ENCODE measurements at regions not wholly inside any gene's neighbourhood (a gene's known extent, or its start where the extent isn't known, plus 50 kb on each side); places are given as distances from the start of the nearest gene placed in this dataset.

GRCh38 chr2:120433816-120434290, 87.9 kb downstream of the INHBB start:
- TF ChIP-seq FOXP2 (optimal IDR thresholded peaks at IDR 0.05; ENCODE audit: borderline replicate concordance, extremely low read depth, extremely low read length, insufficient read depth) (no peak), POLR2AphosphoS5 (IDR thresholded peaks at IDR 0.05; ENCODE audit: low read depth, low read length) (no peak)

GRCh38 chr2:120434492-120435308, 88.8 kb downstream of the INHBB start:
- TF ChIP-seq SIN3A (IDR thresholded peaks at IDR 0.05; ENCODE audit: borderline replicate concordance, insufficient read depth, low read length) (no peak), TAF1 (IDR thresholded peaks at IDR 0.05; ENCODE audit: borderline replicate concordance, insufficient read depth, low read length) (no peak), POLR2AphosphoS5 (IDR thresholded peaks at IDR 0.05; ENCODE audit: low read depth, low read length) (no peak), REST (IDR thresholded peaks at IDR 0.05; ENCODE audit: insufficient read depth in 1 of 2, low read depth in 2 of 2, low read length in 2 of 2) (no peak), FOXP2 (optimal IDR thresholded peaks at IDR 0.05; ENCODE audit: borderline replicate concordance, extremely low read depth, extremely low read length, insufficient read depth) (no peak)

GRCh38 chr2:120435671-120436459, 89.9 kb downstream of the INHBB start:
- TF ChIP-seq SIN3A (IDR thresholded peaks at IDR 0.05; ENCODE audit: borderline replicate concordance, insufficient read depth, low read length) (no peak), TAF1 (IDR thresholded peaks at IDR 0.05; ENCODE audit: borderline replicate concordance, insufficient read depth, low read length) (no peak), POLR2AphosphoS5 (IDR thresholded peaks at IDR 0.05; ENCODE audit: low read depth, low read length) (no peak), REST (IDR thresholded peaks at IDR 0.05; ENCODE audit: insufficient read depth in 1 of 2, low read depth in 2 of 2, low read length in 2 of 2) (no peak), FOXP2 (optimal IDR thresholded peaks at IDR 0.05; ENCODE audit: borderline replicate concordance, extremely low read depth, extremely low read length, insufficient read depth) (no peak)

- TF ChIP-seq FOXP2 (optimal IDR thresholded peaks at IDR 0.05; ENCODE audit: borderline replicate concordance, extremely low read depth, extremely low read length, insufficient read depth): no peak
- no peak for TF ChIP-seq POLR2AphosphoS5 (IDR thresholded peaks at IDR 0.05; ENCODE audit: low read depth, low read length)
- no peak for TF ChIP-seq REST (IDR thresholded peaks at IDR 0.05; ENCODE audit: insufficient read depth in 1 of 2, low read depth in 2 of 2, low read length in 2 of 2)
- no peak for TF ChIP-seq SIN3A (IDR thresholded peaks at IDR 0.05; ENCODE audit: borderline replicate concordance, insufficient read depth, low read length)
- TF ChIP-seq TAF1 (IDR thresholded peaks at IDR 0.05; ENCODE audit: borderline replicate concordance, insufficient read depth, low read length): no peak
These were observed 90.5 kb downstream of the INHBB start for GRCh38 chr2:120436460-120436739.

- no peak for TF ChIP-seq FOXP2 (optimal IDR thresholded peaks at IDR 0.05; ENCODE audit: borderline replicate concordance, extremely low read depth, extremely low read length, insufficient read depth)
- no peak for TF ChIP-seq TAF1 (IDR thresholded peaks at IDR 0.05; ENCODE audit: borderline replicate concordance, insufficient read depth, low read length)
- no peak for TF ChIP-seq SIN3A (IDR thresholded peaks at IDR 0.05; ENCODE audit: borderline replicate concordance, insufficient read depth, low read length)
These were observed 91.1 kb downstream of the INHBB start for GRCh38 chr2:120436885-120437603.

Measured in PFSK-1 (cell line).